Ishikawa (cell line): ENCODE measurements at regions not wholly inside any gene's neighbourhood (a gene's known extent, or its start where the extent isn't known, plus 50 kb on each side); places are given as distances from the start of the nearest gene placed in this dataset.
A peak's percentile ranks its signal among the peaks of the same experiment; 100 is the strongest.

Experiments
- CEBPB ChIP-seq: IDR thresholded peaks from 2 replicates; pipeline ENCODE4 v1.6.1; 2012
- CREB1 ChIP-seq: IDR thresholded peaks from 2 replicates; pipeline ENCODE4 v1.6.1; 2012; ENCODE audit warnings: low read depth
- EGR1 ChIP-seq: IDR thresholded peaks from 2 replicates; pipeline ENCODE4 v1.6.1; 2012
- EP300 ChIP-seq: IDR thresholded peaks from 2 replicates; pipeline ENCODE4 v1.6.1; 2012; ENCODE audit warnings: borderline replicate concordance
- FOXM1 ChIP-seq: IDR thresholded peaks from 2 replicates; pipeline ENCODE4 v1.6.1; 2012; ENCODE audit warnings: low read depth, borderline replicate concordance
- NFIC ChIP-seq: IDR thresholded peaks from 2 replicates; pipeline ENCODE4 v1.6.1; 2012
- RAD21 ChIP-seq: IDR thresholded peaks from 2 replicates; pipeline ENCODE4 v1.6.1; 2012; ENCODE audit warnings: low read depth
- TAF1 ChIP-seq: IDR thresholded peaks from 2 replicates; pipeline ENCODE4 v1.6.1; 2012; ENCODE audit warnings: low read depth, mild to moderate bottlenecking
- TCF12 ChIP-seq: IDR thresholded peaks from 2 replicates; pipeline ENCODE4 v1.6.1; 2012; ENCODE audit warnings: low read depth
- TEAD4 ChIP-seq: IDR thresholded peaks from 2 replicates; pipeline ENCODE4 v1.6.1; 2012
- YY1 ChIP-seq: IDR thresholded peaks from 2 replicates; pipeline ENCODE4 v1.6.1; 2012; ENCODE audit warnings: low read depth
- ZBTB7A ChIP-seq: IDR thresholded peaks from 2 replicates; pipeline ENCODE4 v1.6.1; 2012; ENCODE audit warnings: low read depth
- TF ChIP-seq, protein P1 (sequence below): IDR thresholded peaks from 2 replicates; pipeline ENCODE4 v1.6.1; 2012
- TF ChIP-seq, protein P2 (sequence below): IDR thresholded peaks from 2 replicates; pipeline ENCODE4 v1.6.1; 2012
- TF ChIP-seq, protein P3 (sequence below): IDR thresholded peaks from 2 replicates; pipeline ENCODE4 v1.6.1; 2012; ENCODE audit warnings: low read depth, mild to moderate bottlenecking

DNA sequence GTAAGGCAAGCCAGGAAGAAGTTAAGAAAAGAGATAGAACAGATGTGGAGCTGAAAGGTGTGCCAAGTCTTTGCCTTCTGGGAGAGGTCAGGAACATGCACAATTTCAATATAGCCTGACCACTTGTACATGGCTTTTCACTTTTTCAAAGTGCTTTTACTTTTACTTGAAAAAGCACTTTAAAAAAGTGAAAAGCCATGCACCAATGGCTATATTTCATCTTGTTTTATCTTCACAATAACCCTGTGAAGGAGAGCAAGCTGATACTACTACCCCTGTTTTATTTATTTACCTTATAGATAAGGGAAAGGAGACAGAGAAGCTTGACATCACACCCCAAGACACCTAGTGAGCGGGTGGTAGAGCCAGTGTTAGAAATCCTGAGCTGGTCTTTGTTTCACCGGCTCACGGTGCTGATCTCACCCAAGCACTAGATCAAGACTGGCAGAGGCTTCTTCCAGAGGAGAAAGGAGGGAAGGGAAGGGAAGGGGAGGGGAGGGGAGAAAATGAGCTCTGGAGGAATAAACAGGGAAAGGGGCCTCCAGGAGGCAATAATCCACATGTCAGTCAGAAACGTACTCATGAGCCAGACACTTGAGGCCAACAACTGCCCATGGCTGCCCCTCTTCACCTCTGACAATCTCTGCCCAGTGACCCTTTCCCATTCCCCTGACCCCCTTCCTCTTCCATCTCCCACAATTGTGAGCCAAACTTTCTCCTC, 455.4 kb downstream of the FOXO1 start:
- no peak for TF ChIP-seq ZBTB7A
- TF ChIP-seq, protein P1, sequence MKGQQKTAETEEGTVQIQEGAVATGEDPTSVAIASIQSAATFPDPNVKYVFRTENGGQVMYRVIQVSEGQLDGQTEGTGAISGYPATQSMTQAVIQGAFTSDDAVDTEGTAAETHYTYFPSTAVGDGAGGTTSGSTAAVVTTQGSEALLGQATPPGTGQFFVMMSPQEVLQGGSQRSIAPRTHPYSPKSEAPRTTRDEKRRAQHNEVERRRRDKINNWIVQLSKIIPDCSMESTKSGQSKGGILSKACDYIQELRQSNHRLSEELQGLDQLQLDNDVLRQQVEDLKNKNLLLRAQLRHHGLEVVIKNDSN: no peak
- no peak for TF ChIP-seq EP300
- TF ChIP-seq, protein P2, sequence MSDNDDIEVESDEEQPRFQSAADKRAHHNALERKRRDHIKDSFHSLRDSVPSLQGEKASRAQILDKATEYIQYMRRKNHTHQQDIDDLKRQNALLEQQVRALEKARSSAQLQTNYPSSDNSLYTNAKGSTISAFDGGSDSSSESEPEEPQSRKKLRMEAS: no peak

DNA sequence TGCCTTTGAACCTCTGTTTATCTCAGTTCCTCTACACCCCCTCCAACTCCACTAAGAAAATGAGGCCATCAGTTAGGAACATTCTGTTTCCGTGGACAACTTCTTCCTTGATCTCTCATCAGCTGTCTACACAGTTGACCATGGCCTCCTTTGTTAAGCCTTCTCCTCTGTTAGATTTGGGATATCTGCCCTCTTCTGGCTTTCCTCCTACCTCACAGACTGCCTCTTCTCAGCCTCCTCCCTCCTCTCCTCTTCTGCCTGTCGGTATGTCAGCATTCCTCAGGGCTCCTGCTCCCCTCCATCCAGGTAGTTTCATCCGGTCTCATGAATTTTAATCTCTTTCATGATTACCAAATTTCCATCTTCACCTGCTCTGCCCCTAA, 454.9 kb downstream of the FOXO1 start:
- no peak for TF ChIP-seq CEBPB
- peak; percentile 18; the same call in 1 of the 2 replicates for TF ChIP-seq RAD21
- TF ChIP-seq, protein P2: no peak
- no peak for TF ChIP-seq TEAD4

DNA sequence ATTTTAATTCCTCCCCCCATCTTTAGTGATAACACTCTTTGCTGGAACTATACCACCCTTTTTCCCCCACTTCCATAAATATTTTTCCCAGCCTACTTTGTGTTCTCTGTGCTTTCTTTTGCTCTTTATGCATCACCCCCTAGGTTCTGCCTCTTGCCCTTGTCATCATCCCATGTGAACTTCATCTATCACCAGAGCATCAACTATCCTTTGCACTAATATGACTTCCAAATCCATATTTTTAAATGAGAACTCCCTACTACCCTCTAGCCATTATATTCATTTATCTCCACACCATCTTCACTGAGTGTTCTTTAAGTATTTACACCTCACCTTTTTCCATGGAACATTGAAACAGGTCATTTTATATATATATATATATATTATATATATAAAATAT, 452.7 kb downstream of the FOXO1 start:
- TF ChIP-seq FOXM1: no peak
- TF ChIP-seq TEAD4: no peak
- no peak for TF ChIP-seq EP300
- no peak for TF ChIP-seq CREB1
- TF ChIP-seq, protein P3, sequence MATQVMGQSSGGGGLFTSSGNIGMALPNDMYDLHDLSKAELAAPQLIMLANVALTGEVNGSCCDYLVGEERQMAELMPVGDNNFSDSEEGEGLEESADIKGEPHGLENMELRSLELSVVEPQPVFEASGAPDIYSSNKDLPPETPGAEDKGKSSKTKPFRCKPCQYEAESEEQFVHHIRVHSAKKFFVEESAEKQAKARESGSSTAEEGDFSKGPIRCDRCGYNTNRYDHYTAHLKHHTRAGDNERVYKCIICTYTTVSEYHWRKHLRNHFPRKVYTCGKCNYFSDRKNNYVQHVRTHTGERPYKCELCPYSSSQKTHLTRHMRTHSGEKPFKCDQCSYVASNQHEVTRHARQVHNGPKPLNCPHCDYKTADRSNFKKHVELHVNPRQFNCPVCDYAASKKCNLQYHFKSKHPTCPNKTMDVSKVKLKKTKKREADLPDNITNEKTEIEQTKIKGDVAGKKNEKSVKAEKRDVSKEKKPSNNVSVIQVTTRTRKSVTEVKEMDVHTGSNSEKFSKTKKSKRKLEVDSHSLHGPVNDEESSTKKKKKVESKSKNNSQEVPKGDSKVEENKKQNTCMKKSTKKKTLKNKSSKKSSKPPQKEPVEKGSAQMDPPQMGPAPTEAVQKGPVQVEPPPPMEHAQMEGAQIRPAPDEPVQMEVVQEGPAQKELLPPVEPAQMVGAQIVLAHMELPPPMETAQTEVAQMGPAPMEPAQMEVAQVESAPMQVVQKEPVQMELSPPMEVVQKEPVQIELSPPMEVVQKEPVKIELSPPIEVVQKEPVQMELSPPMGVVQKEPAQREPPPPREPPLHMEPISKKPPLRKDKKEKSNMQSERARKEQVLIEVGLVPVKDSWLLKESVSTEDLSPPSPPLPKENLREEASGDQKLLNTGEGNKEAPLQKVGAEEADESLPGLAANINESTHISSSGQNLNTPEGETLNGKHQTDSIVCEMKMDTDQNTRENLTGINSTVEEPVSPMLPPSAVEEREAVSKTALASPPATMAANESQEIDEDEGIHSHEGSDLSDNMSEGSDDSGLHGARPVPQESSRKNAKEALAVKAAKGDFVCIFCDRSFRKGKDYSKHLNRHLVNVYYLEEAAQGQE: no peak
- no peak for TF ChIP-seq CEBPB

DNA sequence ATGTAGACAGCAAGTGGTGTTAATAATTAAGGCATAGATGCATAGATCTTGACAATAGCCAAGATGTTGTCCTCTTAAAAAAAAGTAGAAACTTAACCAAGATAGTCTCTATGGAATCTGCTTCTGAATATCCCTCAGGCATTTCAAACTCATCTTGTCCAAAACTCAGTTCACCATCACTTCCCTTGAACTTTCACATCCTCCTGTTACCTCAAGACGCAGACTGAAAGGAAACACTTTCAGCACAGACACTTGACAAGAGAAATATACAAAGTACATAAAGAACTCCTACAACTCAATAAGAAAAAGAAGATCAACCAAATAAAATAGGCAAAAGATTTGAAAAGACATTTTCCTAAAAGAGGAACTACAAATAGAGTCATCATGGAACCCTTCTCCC, 451.1 kb downstream of the FOXO1 start:
- TF ChIP-seq RAD21: no peak
- TF ChIP-seq TCF12: no peak
- TF ChIP-seq, protein P2: no peak
- TF ChIP-seq YY1: no peak
- no peak for TF ChIP-seq NFIC
- TF ChIP-seq FOXM1: no peak
- TF ChIP-seq, protein P3: no peak
- TF ChIP-seq, protein P1: no peak
- TF ChIP-seq CEBPB: no peak
- no peak for TF ChIP-seq EP300
- TF ChIP-seq ZBTB7A: no peak
- no peak for TF ChIP-seq CREB1

DNA sequence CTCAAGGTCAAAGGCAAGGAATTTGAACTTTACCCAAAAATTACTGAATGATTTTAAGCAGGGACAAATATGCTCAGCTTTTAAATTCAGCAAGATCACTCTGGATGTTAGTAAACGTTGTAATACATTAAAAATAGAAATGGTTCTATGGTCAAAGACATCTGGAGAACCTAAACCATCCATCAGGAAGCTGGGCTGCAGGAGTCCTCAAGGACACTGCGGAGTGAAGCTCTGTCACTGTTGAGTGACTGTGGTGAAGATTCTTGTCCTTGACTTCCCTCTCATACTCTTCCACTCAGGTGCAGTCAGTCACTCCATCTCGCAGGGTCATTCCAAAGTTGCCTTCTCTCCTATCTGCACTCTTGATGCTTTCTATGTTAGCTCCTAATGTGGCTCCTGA, 450.7 kb downstream of the FOXO1 start:
- no peak for TF ChIP-seq ZBTB7A
- TF ChIP-seq NFIC: no peak

DNA sequence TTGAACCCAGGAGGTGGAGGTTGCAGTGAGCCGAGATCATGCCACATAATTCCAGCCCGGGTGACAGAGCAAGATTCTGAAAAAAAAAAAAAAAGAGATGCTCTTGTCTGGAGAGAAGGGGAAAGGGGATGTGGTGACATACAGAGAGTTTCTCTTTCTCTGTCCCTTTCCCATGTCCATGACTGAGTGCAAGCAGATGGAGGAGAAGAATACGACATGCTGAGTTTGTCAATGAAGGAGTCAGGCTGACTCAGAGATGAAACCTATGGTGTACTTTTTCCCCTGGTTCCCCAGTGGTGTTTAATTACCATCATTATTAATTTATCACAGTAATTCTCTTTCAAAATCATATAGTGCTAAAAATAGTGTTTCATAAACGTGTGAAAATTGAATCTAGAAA, 448.8 kb downstream of the FOXO1 start:
- TF ChIP-seq, protein P1: no peak
- TF ChIP-seq, protein P2: no peak
- TF ChIP-seq EP300: no peak
- TF ChIP-seq TEAD4: no peak
- no peak for TF ChIP-seq TCF12
- TF ChIP-seq, protein P3: no peak
- TF ChIP-seq ZBTB7A: no peak
- TF ChIP-seq RAD21: no peak
- TF ChIP-seq TAF1: no peak
- no peak for TF ChIP-seq NFIC
- no peak for TF ChIP-seq FOXM1
- TF ChIP-seq CREB1: no peak
- no peak for TF ChIP-seq CEBPB
- no peak for TF ChIP-seq EGR1
- no peak for TF ChIP-seq YY1
